Right lobe of liver (tissue), 4 donors: ENCODE measurements at regions not wholly inside any gene's neighbourhood (a gene's known extent, or its start where the extent isn't known, plus 50 kb on each side); places are given as distances from the start of the nearest gene placed in this dataset.

Source experiments
- CTCF ChIP-seq, 4 donors: fragments of 200-600 bp in 3 of 4; fragments of 450-650 bp in 1 of 4; IDR thresholded peaks; one replicate each; pipeline versions ENCODE4 v1.5.1 to v1.8.0; 2016 to 2022; ENCODE audit warnings: antibody characterized with exemption in 4 of 4, mild to moderate bottlenecking in 2 of 4
- POLR2A ChIP-seq: fragments of 450-650 bp; IDR thresholded peaks from one replicate; pipeline ENCODE4 v1.6.1; 2017; ENCODE audit warnings: antibody characterized with exemption, mild to moderate bottlenecking
- donor health status: DM: no; HTN: no; CAD: no.
- donor health status: DM: no; HTN: no; CAD: no.
- donor health status: DM: no; HTN: yes; CAD: no.

GRCh38 chr12:14048941-14049545, 67.6 kb upstream of the GRIN2B start:
- TF ChIP-seq CTCF (IDR thresholded peaks at IDR 0.05) (no peak), POLR2A (no peak)
